ENCODE measurements at regions not wholly inside any gene's neighbourhood (a gene's known extent, or its start where the extent isn't known, plus 50 kb on each side); places are given as distances from the start of the nearest gene placed in this dataset.

- DNase-seq, result no peak
Observed at GRCh38 chr14:101110729-101111619, 207.5 kb upstream of the RTL1 start.

GRCh38 chr14:101111620-101112290, 208.2 kb upstream of the RTL1 start:
- DNase-seq, result no peak

- no peak for DNase-seq
Observed at GRCh38 chr14:101112351-101113107, 209.0 kb upstream of the RTL1 start.

- no peak for DNase-seq
Observed at GRCh38 chr14:101113108-101113612, 209.6 kb upstream of the RTL1 start.

DNA sequence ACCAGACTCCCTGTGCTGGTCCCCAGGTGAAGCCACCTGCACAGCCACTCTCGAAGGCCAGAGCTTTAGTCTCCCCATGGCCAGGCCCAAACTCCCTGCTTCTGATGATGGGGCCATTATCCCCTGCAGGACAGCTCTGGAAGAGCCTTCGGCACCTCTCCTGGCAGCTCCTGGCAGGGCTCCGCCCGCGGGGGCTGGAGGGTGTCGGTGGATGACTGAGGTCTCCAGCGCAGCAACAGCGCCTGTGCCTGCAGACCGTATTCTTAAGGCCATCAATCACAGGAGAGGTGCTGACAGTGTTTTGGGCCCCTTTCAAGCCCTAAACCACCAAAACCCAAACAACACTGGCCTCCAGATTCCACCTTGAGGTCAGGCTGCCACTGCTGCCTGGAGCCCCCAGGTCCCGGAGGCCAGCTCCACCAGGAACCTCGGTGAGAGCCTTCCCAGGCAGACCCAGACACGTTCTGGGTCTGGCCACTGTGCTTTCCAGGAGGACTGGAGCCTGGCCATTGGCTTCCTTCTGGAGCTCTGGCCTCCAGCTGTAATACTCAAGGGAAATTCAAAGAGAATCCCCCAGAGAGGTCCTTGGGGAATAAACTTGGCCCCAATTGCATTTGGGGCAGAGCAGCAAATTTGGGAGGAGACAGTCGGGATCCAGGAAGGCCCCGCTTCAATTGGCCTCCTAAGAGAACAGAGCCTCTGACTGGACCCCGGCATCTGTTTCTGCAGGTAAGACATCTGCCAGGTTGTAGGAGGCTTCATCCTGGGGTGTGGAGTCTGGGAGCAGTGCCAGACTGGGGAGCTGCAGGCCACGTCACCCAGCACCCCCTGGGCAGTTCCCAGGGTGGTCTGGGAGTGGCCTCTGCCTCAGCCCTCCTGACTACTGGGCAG, 210.6 kb upstream of the RTL1 start:
- DNase-seq, result no peak

- no peak for DNase-seq
Observed at GRCh38 chr14:101114726-101115515, 211.4 kb upstream of the RTL1 start.

- no peak for DNase-seq
Observed at GRCh38 chr14:101115652-101116051, 212.1 kb upstream of the RTL1 start.

DNA sequence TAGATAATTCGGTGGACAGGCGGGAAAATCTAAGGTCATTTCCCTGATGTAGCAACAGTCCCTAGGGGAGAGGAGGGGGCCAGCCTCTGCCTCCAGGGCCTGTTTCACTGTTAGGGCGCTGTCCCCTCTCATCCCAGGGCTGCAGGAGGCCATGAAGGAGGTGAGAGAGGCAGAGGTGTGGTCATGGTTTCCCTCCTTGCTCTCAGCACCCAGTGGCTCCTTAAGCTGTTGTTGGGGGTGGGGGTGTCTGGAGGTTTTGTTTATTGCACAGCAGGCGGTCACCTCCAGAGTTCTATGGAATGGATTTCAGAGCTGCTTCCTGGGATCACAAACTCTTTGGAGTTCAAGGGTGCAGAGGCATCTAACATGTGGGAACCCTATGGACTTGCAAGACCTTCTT, 212.5 kb upstream of the RTL1 start:
- no peak for DNase-seq

DNA sequence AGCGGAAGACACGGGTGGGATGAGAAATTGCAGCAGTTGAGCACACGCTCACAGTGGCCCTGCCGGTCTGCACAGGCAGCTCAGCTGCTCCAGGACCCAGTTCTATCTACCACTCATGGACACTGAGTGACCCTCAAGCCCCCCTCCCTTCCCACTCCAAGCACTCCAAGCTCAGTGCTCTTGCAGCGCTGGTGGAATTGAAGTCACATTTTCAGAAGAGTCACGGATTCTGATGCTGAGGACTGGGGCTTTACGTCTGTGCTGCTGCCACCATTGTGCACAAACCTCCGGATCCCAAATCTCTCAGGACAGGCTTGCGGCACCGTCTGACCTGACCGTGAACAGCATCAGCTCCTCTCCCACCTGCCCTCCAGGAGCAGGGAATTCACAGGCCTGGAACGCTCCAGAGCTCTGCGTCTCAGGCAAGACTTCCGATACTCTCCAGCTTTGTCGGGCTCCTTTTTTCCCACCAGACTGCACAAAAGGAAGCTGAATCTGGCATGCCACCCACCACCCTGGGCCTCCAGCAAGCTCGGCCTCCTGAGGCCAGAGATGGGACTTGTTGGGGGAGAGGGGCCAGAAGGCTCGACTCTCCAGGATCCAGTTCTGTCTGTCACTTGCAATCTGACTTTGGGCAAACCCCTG, 213.1 kb upstream of the RTL1 start:
- DNase-seq, result no peak

GRCh38 chr14:101117543-101117942, 214.0 kb upstream of the RTL1 start:
- DNase-seq, result no peak

- no peak for DNase-seq
Observed at GRCh38 chr14:101118233-101118632, 214.7 kb upstream of the RTL1 start.

- no peak for DNase-seq
Observed at GRCh38 chr14:101118746-101119591, 215.4 kb upstream of the RTL1 start.

- DNase-seq, result no peak
Observed at GRCh38 chr14:101119830-101120571, 216.5 kb upstream of the RTL1 start.

- DNase-seq, result peak; percentile 29
Observed at GRCh38 chr14:101120641-101121507, 217.4 kb upstream of the RTL1 start.

- no peak for DNase-seq
Observed at GRCh38 chr14:101121508-101122139, 218.1 kb upstream of the RTL1 start.

GRCh38 chr14:101122237-101123141, 219.0 kb upstream of the RTL1 start:
- DNase-seq, result no peak

Measured in CD4-positive, alpha-beta T cell treated with Interleukin-17A for 1 hour (primary cell).